GM12878 (cell line): ENCODE measurements at regions not wholly inside any gene's neighbourhood (a gene's known extent, or its start where the extent isn't known, plus 50 kb on each side); places are given as distances from the start of the nearest gene placed in this dataset.

Source experiments
- ATAC-seq: fragments of 200-7000 bp; cut with Tn5 transposase; 3 replicates; pipeline ENCODE4 v1.9.1; 2020; ENCODE audit warnings: mild to moderate bottlenecking, moderate library complexity
- BruUV-seq: library from RNA; stranded (reverse); fragments of 400-500 nt; replicated peaks from 2 replicates; lab custom pipeline; 2021; lab: Mats Ljungman, UMichigan
- CTCF ChIA-PET: fragments of 300-600 bp; sonication (Branson Sonifier 250); formaldehyde crosslinking; extraction: SDS; loops from one replicate; lab custom pipeline; 2021; ENCODE audit warnings: inconsistent platforms; lab: Yijun Ruan, JAX
- POLR2A ChIA-PET: fragments of 350-600 bp; formaldehyde crosslinking; extraction: SDS; loops from one replicate; lab custom pipeline; 2021; ENCODE audit warnings: inconsistent platforms; lab: Charles Lee
- RAD21 ChIA-PET: fragments of 300-600 bp; sonication (Branson Sonifier 250); formaldehyde crosslinking; loops from one replicate; lab custom pipeline; 2023; ENCODE audit warnings: antibody characterized with exemption; ENCODE audit not compliant: unreplicated experiment; lab: Charles Lee
- SMC1A ChIA-PET: fragments of 300-600 bp; sonication (Branson Sonifier 250); formaldehyde crosslinking; loops from one replicate; lab custom pipeline; 2023; ENCODE audit not compliant: unreplicated experiment, uncharacterized antibody; lab: Charles Lee
- DNase-seq: peaks from one replicate; pipeline ENCODE4 v3.0.0-alpha.2; 2011; ENCODE audit warnings: low read depth, low spot score
- FAIRE-seq: peaks from 3 replicates; lab custom pipeline; 2011; peaks lifted over from hg19 to GRCh38; lab: Jason Lieb, UNC
- H2AFZ ChIP-seq: 2 replicates; pipeline ENCODE4 v1.6.0; 2011; ENCODE audit warnings: low read depth, low read length, control low read depth; ENCODE audit not compliant: control insufficient read depth
- H3K27ac ChIP-seq: 2 replicates; pipeline ENCODE4 v1.5.1; 2011; ENCODE audit warnings: control low read depth; ENCODE audit not compliant: control insufficient read depth, insufficient read depth
- H3K27me3 ChIP-seq, 2 experiments: replicated peaks in 1 of 2; 2 replicates each; pipeline versions ENCODE4 v1.6.0 to v1.6.1; 2011; ENCODE audit warnings: low read length in 1 of 2; ENCODE audit not compliant: control insufficient read depth in 2 of 2, insufficient read depth in 2 of 2
- H3K36me3 ChIP-seq, 2 experiments: 2 replicates each; pipeline ENCODE4 v1.5.1; 2011; ENCODE audit warnings: low read length in 1 of 2; ENCODE audit not compliant: control insufficient read depth in 2 of 2, insufficient read depth in 2 of 2
- H3K4me1 ChIP-seq: 2 replicates; pipeline ENCODE4 v1.6.1; 2011; ENCODE audit warnings: mild to moderate bottlenecking, low read length, moderate library complexity, mixed read lengths; ENCODE audit not compliant: control insufficient read depth, insufficient read depth
- H3K4me2 ChIP-seq: 2 replicates; pipeline ENCODE4 v1.6.0; 2011; ENCODE audit warnings: control low read depth; ENCODE audit not compliant: control insufficient read depth, insufficient read depth
- H3K4me3 ChIP-seq: fragments of 200-600 bp; sonication (generic); 2 replicates; pipeline ENCODE4 v1.5.1; 2016
- H3K79me2 ChIP-seq: 2 replicates; pipeline ENCODE4 v1.6.0; 2011; ENCODE audit warnings: low read length; ENCODE audit not compliant: control insufficient read depth, insufficient read depth
- H3K9ac ChIP-seq: 2 replicates; pipeline ENCODE4 v1.8.0; 2011; ENCODE audit warnings: low read length, control low read depth, mixed read lengths; ENCODE audit not compliant: control insufficient read depth, insufficient read depth
- H3K9me3 ChIP-seq: replicated peaks from 3 replicates; pipeline ENCODE4 v1.5.1; 2011; ENCODE audit warnings: mild to moderate bottlenecking, low read length; ENCODE audit not compliant: control insufficient read depth, insufficient read depth
- H4K20me1 ChIP-seq: 2 replicates; pipeline ENCODE4 v1.6.0; 2011; ENCODE audit not compliant: control insufficient read depth, insufficient read depth
- ATF7 ChIP-seq: fragments of 450-650 bp; IDR thresholded peaks from 2 replicates; pipeline ENCODE4 v1.6.1; 2016; ENCODE audit warnings: low read depth, mild to moderate bottlenecking
- ETV6 ChIP-seq, 2 experiments: fragments of 450-650 bp in 1 of 2; IDR thresholded peaks in 1 of 2; conservative IDR thresholded peaks in 1 of 2; 2 replicates each; pipeline ENCODE4 v1.6.1; 2014; ENCODE audit warnings: antibody characterized with exemption in 1 of 2, borderline replicate concordance in 1 of 2, low read depth in 1 of 2, mild to moderate bottlenecking in 1 of 2, moderate library complexity in 1 of 2
- FOXM1 ChIP-seq: IDR thresholded peaks from 2 replicates; pipeline ENCODE4 v1.6.1; 2012; ENCODE audit warnings: low read depth, mild to moderate bottlenecking, inconsistent platforms, low read length, moderate library complexity
- HDAC2 ChIP-seq: fragments of 200-600 bp; sonication (generic); IDR thresholded peaks from 2 replicates; pipeline ENCODE4 v1.6.1; 2017
- LARP7 ChIP-seq: fragments of 450-650 bp; IDR thresholded peaks from 2 replicates; pipeline ENCODE4 v1.6.1; 2017; ENCODE audit warnings: mild to moderate bottlenecking
- MEF2B ChIP-seq: fragments of 450-650 bp; IDR thresholded peaks from 2 replicates; pipeline ENCODE4 v1.6.1; 2018; ENCODE audit warnings: mild to moderate bottlenecking, moderate library complexity; ENCODE audit not compliant: partially characterized antibody, poor library complexity, severe bottlenecking
- PAX8 ChIP-seq: fragments of 450-650 bp; IDR thresholded peaks from 2 replicates; pipeline ENCODE4 v1.6.1; 2017; ENCODE audit warnings: mild to moderate bottlenecking, moderate library complexity
- POLR2AphosphoS5 ChIP-seq: IDR thresholded peaks from 2 replicates; pipeline ENCODE4 v1.6.1; 2011; ENCODE audit warnings: mild to moderate bottlenecking, low read length, inconsistent platforms
- POU2F2 ChIP-seq: IDR thresholded peaks from 3 replicates; pipeline ENCODE4 v1.6.1; 2011; ENCODE audit warnings: low read depth, mild to moderate bottlenecking, low read length, borderline replicate concordance
- RBBP5 ChIP-seq: fragments of 200-600 bp; sonication (generic); conservative IDR thresholded peaks from 2 replicates; pipeline ENCODE4 v1.6.1; 2016
- RCOR1 ChIP-seq: conservative IDR thresholded peaks from 2 replicates; pipeline ENCODE4 v1.6.1; 2012; ENCODE audit warnings: low read depth, low read length, improper control_type of control experiment
- YBX1 ChIP-seq: fragments of 450-650 bp; IDR thresholded peaks from 2 replicates; pipeline ENCODE4 v1.6.1; 2016; ENCODE audit warnings: antibody characterized with exemption
- WGBS: methylation state at CpG from one replicate; pipeline ENCODE4 v1.1.6; 2016; ENCODE audit warnings: low lambda C conversion rate; ENCODE audit not compliant: insufficient replicate concordance, insufficient coverage; ENCODE audit errors: missing lambda C conversion rate; 5-methylcytosine and 5-hydroxymethylcytosine counted together
- in situ Hi-C: fragments of 300-500 bp; cut with MboI; formaldehyde crosslinking; loops from 9 replicates; pipeline ENCODE4 v1.14.3; 2018; ENCODE audit warnings: mixed read lengths
- intact Hi-C: fragments of 100-400 bp; cut with micrococcal nuclease; formaldehyde crosslinking; loops from one replicate; pipeline ENCODE4 v1.14.2; 2022; ENCODE audit not compliant: unreplicated experiment
- TF ChIP-seq, protein P1 (sequence below): fragments of 450-650 bp; IDR thresholded peaks from 2 replicates; pipeline ENCODE4 v1.6.1; 2018; ENCODE audit warnings: mild to moderate bottlenecking, low read depth, moderate library complexity; ENCODE audit not compliant: partially characterized antibody
- TF ChIP-seq, protein P2 (sequence below): fragments of 450-650 bp; IDR thresholded peaks from 2 replicates; pipeline ENCODE4 v1.6.1; 2017; ENCODE audit warnings: mild to moderate bottlenecking
- TF ChIP-seq, protein P3 (sequence below): fragments of 450-650 bp; IDR thresholded peaks from 2 replicates; pipeline ENCODE4 v1.6.1; 2017; ENCODE audit warnings: mild to moderate bottlenecking, moderate library complexity
- TF ChIP-seq, protein P4 (sequence below): IDR thresholded peaks from 2 replicates; pipeline ENCODE4 v1.6.1; 2011; ENCODE audit warnings: low read depth, mild to moderate bottlenecking, low read length, moderate library complexity, borderline replicate concordance; ENCODE audit errors: extremely low read depth

DNA sequence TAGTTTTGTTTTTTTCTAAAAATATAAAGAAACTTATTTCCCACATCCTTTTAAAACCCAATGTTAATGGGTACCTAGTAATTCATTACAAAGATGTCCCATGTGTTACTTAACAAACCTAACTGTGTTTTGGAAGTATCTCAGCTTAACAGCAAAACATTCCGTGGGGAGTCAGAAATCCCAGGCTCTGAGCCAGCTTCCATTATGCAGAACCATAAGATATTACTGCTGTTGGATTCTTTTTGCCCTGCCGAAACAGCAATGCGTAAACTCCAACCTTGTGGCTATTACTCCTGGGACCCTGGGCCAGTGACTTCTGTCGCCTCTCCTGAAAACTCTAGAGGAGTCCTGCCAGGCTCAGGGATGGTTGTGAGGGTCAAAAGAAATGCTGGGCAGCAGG lies 174.1 kb downstream of the UXS1 start (continued):
- TF ChIP-seq, protein P1, sequence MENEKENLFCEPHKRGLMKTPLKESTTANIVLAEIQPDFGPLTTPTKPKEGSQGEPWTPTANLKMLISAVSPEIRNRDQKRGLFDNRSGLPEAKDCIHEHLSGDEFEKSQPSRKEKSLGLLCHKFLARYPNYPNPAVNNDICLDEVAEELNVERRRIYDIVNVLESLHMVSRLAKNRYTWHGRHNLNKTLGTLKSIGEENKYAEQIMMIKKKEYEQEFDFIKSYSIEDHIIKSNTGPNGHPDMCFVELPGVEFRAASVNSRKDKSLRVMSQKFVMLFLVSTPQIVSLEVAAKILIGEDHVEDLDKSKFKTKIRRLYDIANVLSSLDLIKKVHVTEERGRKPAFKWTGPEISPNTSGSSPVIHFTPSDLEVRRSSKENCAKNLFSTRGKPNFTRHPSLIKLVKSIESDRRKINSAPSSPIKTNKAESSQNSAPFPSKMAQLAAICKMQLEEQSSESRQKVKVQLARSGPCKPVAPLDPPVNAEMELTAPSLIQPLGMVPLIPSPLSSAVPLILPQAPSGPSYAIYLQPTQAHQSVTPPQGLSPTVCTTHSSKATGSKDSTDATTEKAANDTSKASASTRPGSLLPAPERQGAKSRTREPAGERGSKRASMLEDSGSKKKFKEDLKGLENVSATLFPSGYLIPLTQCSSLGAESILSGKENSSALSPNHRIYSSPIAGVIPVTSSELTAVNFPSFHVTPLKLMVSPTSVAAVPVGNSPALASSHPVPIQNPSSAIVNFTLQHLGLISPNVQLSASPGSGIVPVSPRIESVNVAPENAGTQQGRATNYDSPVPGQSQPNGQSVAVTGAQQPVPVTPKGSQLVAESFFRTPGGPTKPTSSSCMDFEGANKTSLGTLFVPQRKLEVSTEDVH, result no peak
- TF ChIP-seq LARP7 (no peak), HDAC2 (no peak), FOXM1 (no peak), YBX1 (no peak), POLR2AphosphoS5 (no peak), ATF7 (no peak)

DNA sequence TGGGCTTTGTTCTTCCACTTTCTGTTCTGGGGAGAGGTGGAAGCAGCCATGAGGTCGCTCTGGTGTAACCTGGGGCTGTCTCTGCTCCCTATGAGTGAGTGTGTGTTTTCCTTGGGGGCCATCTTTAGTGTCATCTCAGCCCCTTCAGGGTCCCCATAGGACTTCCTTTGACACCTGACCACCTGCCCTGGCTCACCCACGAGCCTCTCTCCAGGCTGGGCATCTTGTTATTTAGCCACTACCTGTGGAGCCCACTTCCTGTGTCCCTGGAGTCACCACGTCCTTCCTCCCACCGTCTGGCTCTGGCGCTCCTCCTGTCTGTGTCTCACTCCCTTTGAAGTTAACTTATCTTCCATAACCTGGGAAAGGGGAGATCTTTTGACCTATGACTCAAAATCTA lies 176.0 kb downstream of the UXS1 start:
- ChIA-PET CTCF (no interaction called here), POLR2A (no interaction called here), SMC1A (interaction anchor here (0.6 kb wide), 1 partner anchor 84 kb away, joined by 3 read pairs; no protein-coding TSS in a partner anchor), RAD21 (no interaction called here)
- H2AFZ ChIP-seq, result no peak overlapping the region
- H3K9me3 ChIP-seq, result no peaks in the 10 kb centered on the region
- H3K4me3 ChIP-seq, result no peak overlapping the region
- H3K79me2 ChIP-seq, result no peaks in the 10 kb centered on the region
- 9% methylated on average over 5 of the region's 5 CpGs for WGBS
- no peak overlapping the region for H3K9ac ChIP-seq
- no peaks in the 10 kb centered on the region for H3K4me1 ChIP-seq
- H4K20me1 ChIP-seq, result no peaks in the 10 kb centered on the region
- FAIRE-seq (no peak), DNase-seq (no peak), ATAC-seq (no peak)
- H3K4me2 ChIP-seq, result no peak overlapping the region
- intact Hi-C loops, result no loop called here
- in situ Hi-C loops, result no loop called here
- H3K27me3 ChIP-seq, result no peaks in the 10 kb centered on the region
- BruUV-seq, result no TSS peak
- H3K36me3 ChIP-seq, result no peaks in the 10 kb centered on the region
- H3K27ac ChIP-seq, result no peak overlapping the region
- TF ChIP-seq RBBP5 (no peak), ETV6 (conservative IDR thresholded peaks at IDR 0.05 in 1 of 2, IDR thresholded peaks at IDR 0.05 in 1 of 2; ENCODE audit: borderline replicate concordance in 1 of 2, low read depth in 1 of 2) (no peak), MEF2B (no peak), PAX8 (no peak), POU2F2 (no peak), ATF7 (no peak), RCOR1 (no peak), LARP7 (no peak)
- TF ChIP-seq, protein P2, sequence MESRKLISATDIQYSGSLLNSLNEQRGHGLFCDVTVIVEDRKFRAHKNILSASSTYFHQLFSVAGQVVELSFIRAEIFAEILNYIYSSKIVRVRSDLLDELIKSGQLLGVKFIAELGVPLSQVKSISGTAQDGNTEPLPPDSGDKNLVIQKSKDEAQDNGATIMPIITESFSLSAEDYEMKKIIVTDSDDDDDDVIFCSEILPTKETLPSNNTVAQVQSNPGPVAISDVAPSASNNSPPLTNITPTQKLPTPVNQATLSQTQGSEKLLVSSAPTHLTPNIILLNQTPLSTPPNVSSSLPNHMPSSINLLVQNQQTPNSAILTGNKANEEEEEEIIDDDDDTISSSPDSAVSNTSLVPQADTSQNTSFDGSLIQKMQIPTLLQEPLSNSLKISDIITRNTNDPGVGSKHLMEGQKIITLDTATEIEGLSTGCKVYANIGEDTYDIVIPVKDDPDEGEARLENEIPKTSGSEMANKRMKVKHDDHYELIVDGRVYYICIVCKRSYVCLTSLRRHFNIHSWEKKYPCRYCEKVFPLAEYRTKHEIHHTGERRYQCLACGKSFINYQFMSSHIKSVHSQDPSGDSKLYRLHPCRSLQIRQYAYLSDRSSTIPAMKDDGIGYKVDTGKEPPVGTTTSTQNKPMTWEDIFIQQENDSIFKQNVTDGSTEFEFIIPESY, result no peak
- TF ChIP-seq, protein P3, sequence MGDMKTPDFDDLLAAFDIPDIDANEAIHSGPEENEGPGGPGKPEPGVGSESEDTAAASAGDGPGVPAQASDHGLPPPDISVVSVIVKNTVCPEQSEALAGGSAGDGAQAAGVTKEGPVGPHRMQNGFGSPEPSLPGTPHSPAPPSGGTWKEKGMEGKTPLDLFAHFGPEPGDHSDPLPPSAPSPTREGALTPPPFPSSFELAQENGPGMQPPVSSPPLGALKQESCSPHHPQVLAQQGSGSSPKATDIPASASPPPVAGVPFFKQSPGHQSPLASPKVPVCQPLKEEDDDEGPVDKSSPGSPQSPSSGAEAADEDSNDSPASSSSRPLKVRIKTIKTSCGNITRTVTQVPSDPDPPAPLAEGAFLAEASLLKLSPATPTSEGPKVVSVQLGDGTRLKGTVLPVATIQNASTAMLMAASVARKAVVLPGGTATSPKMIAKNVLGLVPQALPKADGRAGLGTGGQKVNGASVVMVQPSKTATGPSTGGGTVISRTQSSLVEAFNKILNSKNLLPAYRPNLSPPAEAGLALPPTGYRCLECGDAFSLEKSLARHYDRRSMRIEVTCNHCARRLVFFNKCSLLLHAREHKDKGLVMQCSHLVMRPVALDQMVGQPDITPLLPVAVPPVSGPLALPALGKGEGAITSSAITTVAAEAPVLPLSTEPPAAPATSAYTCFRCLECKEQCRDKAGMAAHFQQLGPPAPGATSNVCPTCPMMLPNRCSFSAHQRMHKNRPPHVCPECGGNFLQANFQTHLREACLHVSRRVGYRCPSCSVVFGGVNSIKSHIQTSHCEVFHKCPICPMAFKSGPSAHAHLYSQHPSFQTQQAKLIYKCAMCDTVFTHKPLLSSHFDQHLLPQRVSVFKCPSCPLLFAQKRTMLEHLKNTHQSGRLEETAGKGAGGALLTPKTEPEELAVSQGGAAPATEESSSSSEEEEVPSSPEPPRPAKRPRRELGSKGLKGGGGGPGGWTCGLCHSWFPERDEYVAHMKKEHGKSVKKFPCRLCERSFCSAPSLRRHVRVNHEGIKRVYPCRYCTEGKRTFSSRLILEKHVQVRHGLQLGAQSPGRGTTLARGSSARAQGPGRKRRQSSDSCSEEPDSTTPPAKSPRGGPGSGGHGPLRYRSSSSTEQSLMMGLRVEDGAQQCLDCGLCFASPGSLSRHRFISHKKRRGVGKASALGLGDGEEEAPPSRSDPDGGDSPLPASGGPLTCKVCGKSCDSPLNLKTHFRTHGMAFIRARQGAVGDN, result no peak
- TF ChIP-seq, protein P4, sequence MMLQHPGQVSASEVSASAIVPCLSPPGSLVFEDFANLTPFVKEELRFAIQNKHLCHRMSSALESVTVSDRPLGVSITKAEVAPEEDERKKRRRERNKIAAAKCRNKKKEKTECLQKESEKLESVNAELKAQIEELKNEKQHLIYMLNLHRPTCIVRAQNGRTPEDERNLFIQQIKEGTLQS, result no peak
